Endothelial cell of umbilical vein (primary cell): ENCODE measurements at regions not wholly inside any gene's neighbourhood (a gene's known extent, or its start where the extent isn't known, plus 50 kb on each side); places are given as distances from the start of the nearest gene placed in this dataset.

Experiments
- BruUV-seq: library from RNA; stranded (reverse); fragments of 400-500 nt; replicated peaks from 2 replicates; lab custom pipeline; 2021; lab: Mats Ljungman, UMichigan
- CTCF ChIA-PET: fragments of 300-600, 350-600 bp; sonication (Branson Sonifier 250); formaldehyde crosslinking; loops from one replicate; lab custom pipeline; 2021; ENCODE audit warnings: antibody characterized with exemption, inconsistent platforms; lab: Charles Lee
- POLR2A ChIA-PET: fragments of 300-600, 350-600 bp; sonication (Branson Sonifier 250); formaldehyde crosslinking; loops from one replicate; lab custom pipeline; 2021; ENCODE audit warnings: antibody characterized with exemption, inconsistent platforms; lab: Charles Lee
- DNase-seq: peaks from one replicate; pipeline ENCODE4 v3.0.0-alpha.2; 2011; ENCODE audit warnings: low read depth, low spot score
- FAIRE-seq: peaks from 2 replicates; lab custom pipeline; 2011; peaks lifted over from hg19 to GRCh38; lab: Jason Lieb, UNC
- H2AFZ ChIP-seq: 2 replicates; pipeline ENCODE4 v1.6.0; 2012; ENCODE audit warnings: low read depth, low read length, control low read depth, inconsistent platforms
- H3K27ac ChIP-seq: 2 replicates; pipeline ENCODE4 v1.5.1; 2011; ENCODE audit warnings: low read depth, mild to moderate bottlenecking, control low read depth, low read length, moderate library complexity; ENCODE audit not compliant: insufficient read depth
- H3K27me3 ChIP-seq, 2 experiments: 2 replicates each; pipeline versions ENCODE4 v1.6.0 to v1.6.1; 2011; ENCODE audit warnings: low read length in 2 of 2, mixed read lengths in 1 of 2; ENCODE audit not compliant: control insufficient read depth in 2 of 2, insufficient read depth in 2 of 2
- H3K36me3 ChIP-seq, 2 experiments: 2 replicates in 1 of 2; 3 replicates in 1 of 2; pipeline ENCODE4 v1.5.1; 2011; ENCODE audit warnings: low read length in 2 of 2, mild to moderate bottlenecking in 1 of 2, moderate library complexity in 1 of 2; ENCODE audit not compliant: control insufficient read depth in 2 of 2, insufficient read depth in 2 of 2; ENCODE audit errors: extremely low read depth in 1 of 2
- H3K4me1 ChIP-seq: 3 replicates; pipeline ENCODE4 v1.5.1; 2011; ENCODE audit warnings: mild to moderate bottlenecking, low read length; ENCODE audit not compliant: control insufficient read depth, insufficient read depth; ENCODE audit errors: extremely low read depth
- H3K4me2 ChIP-seq: 2 replicates; pipeline ENCODE4 v1.6.1; 2011; ENCODE audit warnings: low read length, control low read depth, mixed read lengths; ENCODE audit not compliant: insufficient read depth
- H3K4me3 ChIP-seq, 3 experiments: fragments of 200-600 bp in 1 of 3; sonication (generic), shearing (Covaris generic) in 1 of 3; replicated peaks in 1 of 3; 2 replicates each; pipeline ENCODE4 v1.5.1; 2011 to 2016; ENCODE audit warnings: control low read depth in 3 of 3, low read length in 3 of 3, mild to moderate bottlenecking in 2 of 3, inconsistent platforms in 1 of 3, low read depth in 1 of 3, moderate library complexity in 1 of 3; ENCODE audit not compliant: insufficient read depth in 1 of 3
- H3K79me2 ChIP-seq: 2 replicates; pipeline ENCODE4 v1.6.0; 2012; ENCODE audit warnings: low read length, inconsistent platforms; ENCODE audit not compliant: control insufficient read depth, insufficient read depth
- H3K9ac ChIP-seq: replicated peaks from 2 replicates; pipeline ENCODE3; 2011; ENCODE audit warnings: low read length, control low read depth; ENCODE audit not compliant: insufficient read depth; ENCODE audit errors: extremely low read depth
- H3K9me1 ChIP-seq: replicated peaks from 3 replicates; pipeline ENCODE4 v1.6.0; 2011; ENCODE audit warnings: mild to moderate bottlenecking, low read length; ENCODE audit not compliant: control insufficient read depth, insufficient read depth; ENCODE audit errors: extremely low read depth
- H3K9me3 ChIP-seq: replicated peaks from 2 replicates; pipeline ENCODE4 v1.5.1; 2012; ENCODE audit warnings: low read length, inconsistent platforms; ENCODE audit not compliant: control insufficient read depth, insufficient read depth
- H4K20me1 ChIP-seq: replicated peaks from 2 replicates; pipeline ENCODE3; 2011; ENCODE audit warnings: mild to moderate bottlenecking, low read length; ENCODE audit not compliant: control insufficient read depth, insufficient read depth; ENCODE audit errors: extremely low read depth
- EZH2 ChIP-seq: IDR thresholded peaks from 2 replicates; pipeline ENCODE4 v1.6.1; 2012; ENCODE audit warnings: borderline replicate concordance, low read depth, mild to moderate bottlenecking, moderate library complexity, low read length, inconsistent platforms; ENCODE audit not compliant: severe bottlenecking
- FOS ChIP-seq: IDR thresholded peaks from 2 replicates; pipeline ENCODE4 v1.6.1; 2011; ENCODE audit warnings: mild to moderate bottlenecking, low read length, moderate library complexity, borderline replicate concordance; ENCODE audit not compliant: insufficient read depth
- GATA2 ChIP-seq: IDR thresholded peaks from 2 replicates; pipeline ENCODE4 v1.7.0; 2011; ENCODE audit warnings: low read depth, mild to moderate bottlenecking, moderate library complexity, mixed read lengths, low read length; ENCODE audit not compliant: insufficient read length, insufficient read depth
- JUN ChIP-seq: IDR thresholded peaks from 2 replicates; pipeline ENCODE4 v1.6.1; 2011; ENCODE audit warnings: borderline replicate concordance, low read depth; ENCODE audit not compliant: insufficient read length, insufficient read depth
- MYC ChIP-seq: IDR thresholded peaks from one replicate; pipeline ENCODE4 v1.6.1; 2011; ENCODE audit warnings: mild to moderate bottlenecking, low read depth, low read length
- POLR2A ChIP-seq: IDR thresholded peaks from 2 replicates; pipeline ENCODE4 v1.6.1; 2012; ENCODE audit warnings: low read depth, mild to moderate bottlenecking, control low read depth, low read length
- dilution Hi-C: fragments of 300-500 bp; cut with MboI; formaldehyde crosslinking; loops from one replicate; pipeline ENCODE4 v1.15.0; 2019; ENCODE audit warnings: low sequenced_read_pairs; ENCODE audit not compliant: extremely low pct_ligation_motif_present
- intact Hi-C: fragments of 100-400 bp; cut with micrococcal nuclease; formaldehyde crosslinking; loops from one replicate; pipeline ENCODE4 v1.10.0; 2022
- TF ChIP-seq, protein P1 (sequence below): IDR thresholded peaks from 2 replicates; pipeline ENCODE4 v1.6.1; 2011; ENCODE audit not compliant: insufficient read depth, insufficient read length
- TF ChIP-seq, protein P2 (sequence below), 2 donors: IDR thresholded peaks; 1 replicate in 1 of 2; 2 replicates in 1 of 2; pipeline ENCODE4 v1.5.1; 2011; ENCODE audit warnings: low read length in 2 of 2, mild to moderate bottlenecking in 2 of 2, moderate library complexity in 2 of 2, control low read depth in 1 of 2, inconsistent platforms in 1 of 2, low read depth in 1 of 2; ENCODE audit not compliant: insufficient read depth in 1 of 2; ENCODE audit errors: extremely low read depth in 1 of 2

DNA sequence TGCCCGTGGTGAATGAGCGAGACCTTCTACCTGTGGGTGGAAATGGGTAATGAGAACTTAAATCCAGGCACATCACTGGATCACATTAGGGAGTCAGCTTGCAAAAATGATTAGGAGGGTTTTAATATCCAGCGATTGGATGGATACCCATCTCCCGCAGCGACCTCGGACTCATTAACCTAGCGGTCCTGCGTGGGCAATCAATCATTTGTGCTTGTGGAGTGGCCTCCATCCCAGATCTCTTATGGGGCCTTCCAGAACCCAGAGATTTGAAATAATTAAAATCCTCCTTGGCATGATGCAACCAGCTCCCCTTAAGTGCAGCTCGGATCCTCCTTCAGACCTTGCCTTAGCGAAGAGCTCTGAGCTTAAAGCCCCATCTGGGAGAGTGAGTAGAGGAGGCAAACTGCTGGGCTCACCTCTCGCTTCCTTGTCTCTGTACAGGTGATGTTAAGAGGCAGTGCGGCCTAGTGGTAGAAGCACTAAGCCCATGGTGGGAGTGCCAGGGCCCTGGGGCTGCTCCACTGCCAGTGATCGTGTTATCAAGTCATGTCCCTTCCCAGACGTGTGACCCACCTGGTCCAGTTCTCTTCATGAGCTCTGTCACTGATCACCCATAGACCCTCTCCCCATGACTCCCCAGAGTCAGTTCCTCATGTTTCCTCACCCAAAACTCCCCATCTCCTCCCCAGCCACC lies 285.2 kb upstream of the TLE3 start:
- Histone ChIP-seq H3K9me1 (no peaks in the 10 kb centered on the region), H3K9me3 (no peaks in the 10 kb centered on the region), H3K4me2 (no peak overlapping the region), H3K79me2 (no peaks in the 10 kb centered on the region), H2AFZ (no peak overlapping the region), H3K4me3 (no peak overlapping the region), H3K27ac (no peak overlapping the region), H4K20me1 (no peaks in the 10 kb centered on the region), H3K9ac (no peak overlapping the region), H3K27me3 (peaks cover 0 to 8% of the 10 kb centered on the region in 2 experiments), H3K36me3 (no peaks in the 10 kb centered on the region), H3K4me1 (no peaks in the 10 kb centered on the region)
- DNase-seq (no peak), FAIRE-seq (no peak)
- no peak for TF ChIP-seq FOS
- no peak for TF ChIP-seq GATA2
- TF ChIP-seq, protein P1, sequence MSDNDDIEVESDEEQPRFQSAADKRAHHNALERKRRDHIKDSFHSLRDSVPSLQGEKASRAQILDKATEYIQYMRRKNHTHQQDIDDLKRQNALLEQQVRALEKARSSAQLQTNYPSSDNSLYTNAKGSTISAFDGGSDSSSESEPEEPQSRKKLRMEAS = no peak
- no peak for TF ChIP-seq POLR2A
- no peak for TF ChIP-seq EZH2
- TF ChIP-seq MYC = no peak
- POLR2A ChIA-PET = no interaction called here
- CTCF ChIA-PET = interaction anchor here (1.4 kb wide), 1 partner anchor 20 kb away, joined by 3 read pairs; no protein-coding TSS in a partner anchor
- dilution Hi-C loops = no loop called here
- intact Hi-C loops = no loop called here
- BruUV-seq = no TSS peak

DNA sequence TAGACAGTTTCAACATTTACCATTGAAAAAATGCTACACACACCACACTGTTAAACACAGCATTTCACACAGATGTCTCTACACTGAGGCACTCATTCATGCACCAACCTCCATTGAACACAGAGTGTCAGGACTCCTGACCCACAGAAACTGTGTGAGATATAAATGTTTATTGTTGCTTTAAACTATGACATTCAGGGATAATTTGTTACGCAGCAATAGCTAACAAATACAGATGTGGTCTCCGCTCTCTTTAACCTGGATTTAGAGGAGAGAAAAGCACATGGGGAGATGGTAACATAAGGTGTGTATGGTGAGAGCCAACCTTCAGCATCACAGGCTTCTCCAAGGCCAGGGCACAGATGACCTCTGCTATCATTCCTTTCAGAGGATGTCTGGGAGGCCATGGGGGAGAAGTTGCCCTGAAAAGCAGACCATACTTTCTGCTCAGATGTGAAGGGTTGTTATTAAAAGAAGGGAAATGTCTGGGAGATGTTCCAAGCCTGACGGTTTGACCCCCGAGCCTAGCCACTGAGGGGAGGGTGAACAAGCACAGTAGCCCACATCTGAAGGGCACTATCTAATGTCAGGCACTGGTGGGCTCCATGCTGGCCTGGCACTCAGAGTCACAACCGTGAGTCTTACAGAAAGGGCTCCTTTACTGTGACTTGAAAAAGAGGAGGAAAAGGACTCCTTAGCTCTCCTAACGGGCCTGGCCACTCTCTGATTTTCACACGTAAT lies 284.5 kb upstream of the TLE3 start:
- DNase-seq (no peak), FAIRE-seq (no peak)
- CTCF ChIA-PET = no interaction called here
- Histone ChIP-seq H3K4me2 (no peak overlapping the region), H3K4me1 (no peaks in the 10 kb centered on the region), H3K4me3 (no peak overlapping the region), H3K79me2 (no peaks in the 10 kb centered on the region), H3K27me3 (peaks cover 0 to 10% of the 10 kb centered on the region in 2 experiments), H4K20me1 (no peaks in the 10 kb centered on the region), H3K27ac (no peak overlapping the region), H3K9ac (no peak overlapping the region), H3K9me1 (no peaks in the 10 kb centered on the region), H3K9me3 (no peaks in the 10 kb centered on the region), H2AFZ (no peak overlapping the region), H3K36me3 (no peaks in the 10 kb centered on the region)
- BruUV-seq = no TSS peak
- intact Hi-C loops = no loop called here
- dilution Hi-C loops = no loop called here
- TF ChIP-seq POLR2A (no peak), MYC (no peak), GATA2 (no peak), JUN (no peak), EZH2 (no peak)
- TF ChIP-seq, protein P1 = no peak
- TF ChIP-seq, protein P2, sequence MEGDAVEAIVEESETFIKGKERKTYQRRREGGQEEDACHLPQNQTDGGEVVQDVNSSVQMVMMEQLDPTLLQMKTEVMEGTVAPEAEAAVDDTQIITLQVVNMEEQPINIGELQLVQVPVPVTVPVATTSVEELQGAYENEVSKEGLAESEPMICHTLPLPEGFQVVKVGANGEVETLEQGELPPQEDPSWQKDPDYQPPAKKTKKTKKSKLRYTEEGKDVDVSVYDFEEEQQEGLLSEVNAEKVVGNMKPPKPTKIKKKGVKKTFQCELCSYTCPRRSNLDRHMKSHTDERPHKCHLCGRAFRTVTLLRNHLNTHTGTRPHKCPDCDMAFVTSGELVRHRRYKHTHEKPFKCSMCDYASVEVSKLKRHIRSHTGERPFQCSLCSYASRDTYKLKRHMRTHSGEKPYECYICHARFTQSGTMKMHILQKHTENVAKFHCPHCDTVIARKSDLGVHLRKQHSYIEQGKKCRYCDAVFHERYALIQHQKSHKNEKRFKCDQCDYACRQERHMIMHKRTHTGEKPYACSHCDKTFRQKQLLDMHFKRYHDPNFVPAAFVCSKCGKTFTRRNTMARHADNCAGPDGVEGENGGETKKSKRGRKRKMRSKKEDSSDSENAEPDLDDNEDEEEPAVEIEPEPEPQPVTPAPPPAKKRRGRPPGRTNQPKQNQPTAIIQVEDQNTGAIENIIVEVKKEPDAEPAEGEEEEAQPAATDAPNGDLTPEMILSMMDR (IDR thresholded peaks at IDR 0.05; ENCODE audit: extremely low read depth in 1 of 2, insufficient read depth in 1 of 2, low read depth in 1 of 2, low read length in 2 of 2) = no peak
- POLR2A ChIA-PET = no interaction called here
